SJSA1 (cell line): ENCODE measurements at regions not wholly inside any gene's neighbourhood (a gene's known extent, or its start where the extent isn't known, plus 50 kb on each side); places are given as distances from the start of the nearest gene placed in this dataset.
A peak's percentile ranks its signal among the peaks of the same experiment; 100 is the strongest.

ENCODE experiments used
- DNase-seq, 2 experiments: peaks; one replicate each; pipeline ENCODE4 v3.0.0-alpha.2; 2015 to 2020; ENCODE audit warnings: low spot score in 2 of 2, low read depth in 1 of 2
- H3K27ac ChIP-seq: fragments of 250-450 bp; sonication (Bioruptor Pico); 2 replicates; pipeline ENCODE4 v1.5.1; 2020; ENCODE audit warnings: mild to moderate bottlenecking, moderate library complexity
- H3K27me3 ChIP-seq: fragments of 250-450 bp; sonication (Bioruptor Pico); replicated peaks from 2 replicates; pipeline ENCODE4 v1.5.1; 2020; ENCODE audit warnings: mild to moderate bottlenecking, moderate library complexity
- H3K36me3 ChIP-seq: fragments of 250-450 bp; sonication (Bioruptor Pico); 2 replicates; pipeline ENCODE4 v1.5.1; 2020; ENCODE audit warnings: mild to moderate bottlenecking
- H3K4me1 ChIP-seq: fragments of 250-450 bp; sonication (Bioruptor Pico); replicated peaks from 2 replicates; pipeline ENCODE4 v1.6.1; 2021; ENCODE audit warnings: mild to moderate bottlenecking
- H3K4me3 ChIP-seq: fragments of 250-450 bp; sonication (Bioruptor Pico); 2 replicates; pipeline ENCODE4 v1.5.1; 2020; ENCODE audit warnings: mild to moderate bottlenecking
- H3K9me3 ChIP-seq: fragments of 250-450 bp; sonication (Bioruptor Pico); replicated peaks from 2 replicates; pipeline ENCODE4 v1.5.1; 2020; ENCODE audit warnings: mild to moderate bottlenecking

DNA sequence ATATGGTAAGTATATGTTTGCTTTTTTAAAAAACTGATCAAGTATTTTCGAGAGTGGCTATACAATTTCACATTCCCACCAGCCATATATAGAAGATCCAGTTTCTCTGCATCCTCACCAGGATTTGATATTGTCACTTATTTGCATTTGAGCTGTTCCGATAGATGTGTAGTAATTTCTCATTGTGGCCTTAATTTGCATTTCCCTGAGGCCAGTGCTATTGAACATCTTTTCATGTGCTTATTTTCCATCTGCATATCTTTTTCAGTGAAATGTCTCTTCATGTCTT is 72.9 kb upstream of the VASH1 start:
- Histone ChIP-seq H3K36me3 (no peaks in the 10 kb centered on the region), H3K4me1 (no peaks in the 10 kb centered on the region), H3K4me3 (no peak overlapping the region), H3K27me3 (no peaks in the 10 kb centered on the region), H3K9me3 (no peaks in the 10 kb centered on the region; the same call in 1 of the 2 replicates), H3K27ac (no peak overlapping the region)
- DNase-seq: no peak

DNA sequence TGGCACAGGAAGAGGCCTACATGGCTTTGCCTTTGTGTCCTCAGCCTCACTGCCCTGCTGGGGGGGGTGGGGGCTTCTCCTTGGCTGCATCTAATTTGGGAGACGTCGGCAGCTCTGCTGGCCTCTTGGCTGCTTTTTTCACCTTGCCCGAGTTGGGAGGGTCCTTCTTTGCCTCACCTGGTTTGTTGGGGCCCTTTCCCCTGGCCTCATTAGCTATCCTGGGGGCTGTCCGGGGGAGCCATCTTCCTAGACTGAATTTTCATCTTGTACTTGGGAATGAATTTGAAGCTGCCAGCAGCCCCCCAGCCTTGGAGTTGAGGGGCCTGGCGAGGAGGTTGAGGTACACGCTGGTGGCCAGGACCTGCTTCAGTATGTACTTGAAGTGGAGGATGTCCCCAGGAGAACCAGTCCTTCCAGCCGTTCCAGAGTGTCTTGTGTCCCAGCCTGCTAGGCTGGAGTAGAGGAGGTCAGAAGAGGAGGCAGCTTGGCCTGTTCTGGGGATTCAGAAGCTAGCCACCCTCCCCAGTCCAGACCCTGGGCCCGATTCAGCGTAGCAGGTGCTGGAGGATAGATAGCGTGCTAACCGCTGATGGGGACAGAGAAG is 70.7 kb upstream of the VASH1 start:
- H3K27me3 ChIP-seq: no peaks in the 10 kb centered on the region
- H3K4me1 ChIP-seq: no peaks in the 10 kb centered on the region
- no peaks in the 10 kb centered on the region for H3K36me3 ChIP-seq
- no peak for DNase-seq
- no peak overlapping the region for H3K4me3 ChIP-seq
- H3K9me3 ChIP-seq: no peaks in the 10 kb centered on the region
- H3K27ac ChIP-seq: no peak overlapping the region

- no peak overlapping the region for H3K4me3 ChIP-seq
- H3K9me3 ChIP-seq: no peaks in the 10 kb centered on the region
- H3K36me3 ChIP-seq: no peaks in the 10 kb centered on the region
- H3K27ac ChIP-seq: no peak overlapping the region
- DNase-seq: no peak
- no peaks in the 10 kb centered on the region for H3K27me3 ChIP-seq
- no peaks in the 10 kb centered on the region for H3K4me1 ChIP-seq
Observed at GRCh38 chr14:76694106-76694505, 67.2 kb upstream of the VASH1 start.

- H3K27me3 ChIP-seq: no peaks in the 10 kb centered on the region
- H3K4me1 ChIP-seq: no peaks in the 10 kb centered on the region
- DNase-seq: no peak
- H3K4me3 ChIP-seq: no peak overlapping the region
- no peak overlapping the region for H3K27ac ChIP-seq
- no peaks in the 10 kb centered on the region for H3K9me3 ChIP-seq
- no peaks in the 10 kb centered on the region for H3K36me3 ChIP-seq
Observed at GRCh38 chr14:76695263-76695920, 65.9 kb upstream of the VASH1 start.

- Histone ChIP-seq H3K4me1 (no peaks in the 10 kb centered on the region), H3K27me3 (no peaks in the 10 kb centered on the region), H3K36me3 (no peaks in the 10 kb centered on the region), H3K27ac (no peak overlapping the region), H3K4me3 (no peak overlapping the region), H3K9me3 (no peaks in the 10 kb centered on the region)
- DNase-seq: no peak
Observed at GRCh38 chr14:76696361-76696760, 64.9 kb upstream of the VASH1 start.

DNA sequence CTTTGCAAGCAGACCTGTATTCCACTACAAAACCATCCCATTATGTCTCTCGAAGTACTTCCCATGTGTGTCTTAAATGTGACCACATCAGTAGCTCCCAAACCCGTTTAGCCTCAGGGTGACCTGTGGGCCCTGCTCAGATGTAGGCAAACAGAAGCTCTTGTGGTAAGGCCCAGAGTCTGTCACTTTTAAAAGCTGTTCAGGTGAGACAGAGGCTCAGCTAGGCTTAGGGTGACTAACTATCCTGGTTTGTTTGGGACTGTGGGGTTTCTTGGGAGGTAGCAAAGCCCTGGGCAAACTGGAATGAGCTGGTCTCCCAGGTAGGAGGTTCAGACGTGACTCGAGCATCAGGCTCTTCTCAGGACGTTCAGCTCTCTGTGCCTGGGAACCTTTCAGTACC is 64.5 kb upstream of the VASH1 start:
- peak in 1 of 2 experiments; percentile 16 for DNase-seq
- Histone ChIP-seq H3K27me3 (no peaks in the 10 kb centered on the region), H3K9me3 (no peaks in the 10 kb centered on the region), H3K36me3 (no peaks in the 10 kb centered on the region), H3K4me3 (no peak overlapping the region), H3K27ac (no peak overlapping the region), H3K4me1 (no peaks in the 10 kb centered on the region)

DNA sequence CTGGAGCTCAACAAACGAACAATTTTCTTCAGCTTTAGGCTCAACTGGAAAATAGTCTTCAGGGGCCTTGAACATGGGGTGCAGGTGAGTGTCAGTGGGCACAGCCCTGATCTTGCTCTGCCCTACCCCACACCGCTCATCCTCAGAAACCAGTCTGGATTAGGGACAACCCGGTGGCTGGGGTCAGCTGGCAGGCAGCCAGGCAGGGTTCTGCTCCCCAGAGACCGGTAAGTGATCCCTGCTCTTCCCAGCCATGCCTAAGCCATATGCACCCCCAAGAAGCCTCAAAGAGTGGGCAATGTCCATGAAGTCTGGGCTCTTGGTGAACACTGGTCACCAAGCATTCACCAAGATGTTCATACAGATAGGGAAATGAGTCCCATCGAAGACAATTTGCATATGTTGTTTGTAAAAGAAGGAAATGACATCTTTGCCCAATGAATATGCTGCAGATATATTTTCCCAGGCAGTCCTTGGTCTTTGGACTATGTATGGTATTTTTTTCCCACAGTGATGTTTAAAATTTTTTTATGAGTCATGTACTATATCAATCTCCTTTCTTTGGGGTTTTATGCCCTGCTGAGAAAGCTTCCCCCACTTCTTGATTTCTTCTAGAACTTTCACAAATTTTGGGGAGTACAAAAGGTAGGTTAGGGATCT is 63.9 kb upstream of the VASH1 start:
- Histone ChIP-seq H3K4me1 (no peaks in the 10 kb centered on the region), H3K9me3 (no peaks in the 10 kb centered on the region), H3K4me3 (no peak overlapping the region), H3K27me3 (no peaks in the 10 kb centered on the region), H3K36me3 (no peaks in the 10 kb centered on the region), H3K27ac (no peak overlapping the region)
- peak in 1 of 2 experiments; percentile 16 for DNase-seq

DNA sequence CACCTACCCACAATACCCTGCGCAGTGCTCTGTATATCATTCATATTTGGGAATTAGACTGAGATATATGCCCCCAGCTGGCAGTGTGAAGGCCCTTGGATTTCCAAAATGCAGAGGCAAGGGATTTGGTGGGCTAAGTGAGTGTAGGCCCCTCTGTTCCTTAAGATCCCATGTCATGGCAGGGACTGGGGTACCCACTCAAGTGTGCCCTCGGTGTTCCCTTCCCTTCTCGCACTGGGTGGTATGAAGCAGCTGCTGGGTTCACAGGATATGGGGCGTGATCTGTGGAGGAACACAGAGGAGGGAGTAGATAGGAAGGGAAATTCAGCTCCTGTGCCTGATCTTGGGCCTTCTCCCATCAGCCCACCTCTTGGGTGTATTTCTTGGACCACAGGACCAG is 63.1 kb upstream of the VASH1 start:
- peak in 1 of 2 experiments; percentile 8 for DNase-seq
- H3K4me1 ChIP-seq: no peaks in the 10 kb centered on the region
- no peaks in the 10 kb centered on the region for H3K9me3 ChIP-seq
- no peaks in the 10 kb centered on the region for H3K27me3 ChIP-seq
- no peaks in the 10 kb centered on the region for H3K36me3 ChIP-seq
- no peak overlapping the region for H3K27ac ChIP-seq
- no peak overlapping the region for H3K4me3 ChIP-seq

DNA sequence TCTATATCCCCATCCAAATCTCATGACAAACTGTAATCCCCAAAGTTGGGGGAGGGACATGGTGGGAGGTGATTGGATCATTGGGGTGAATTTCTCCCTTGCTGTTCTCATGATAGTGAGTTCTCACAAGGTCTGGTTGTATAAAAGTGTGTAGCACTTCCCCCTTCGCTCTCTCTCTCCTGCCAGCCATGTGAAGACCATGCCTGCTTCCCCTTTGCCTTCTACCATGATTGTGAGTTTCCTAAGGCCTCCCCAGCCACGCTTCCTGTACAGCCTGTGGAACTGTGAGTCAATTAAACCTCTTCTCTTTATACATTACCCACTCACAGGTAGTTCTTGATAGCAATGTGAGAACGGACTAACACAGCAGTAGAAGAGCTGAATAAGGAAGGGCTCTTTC is 62.6 kb upstream of the VASH1 start:
- Histone ChIP-seq H3K27me3 (no peaks in the 10 kb centered on the region), H3K4me1 (no peaks in the 10 kb centered on the region), H3K27ac (no peak overlapping the region), H3K36me3 (no peaks in the 10 kb centered on the region), H3K4me3 (no peak overlapping the region), H3K9me3 (no peaks in the 10 kb centered on the region)
- no peak for DNase-seq

DNA sequence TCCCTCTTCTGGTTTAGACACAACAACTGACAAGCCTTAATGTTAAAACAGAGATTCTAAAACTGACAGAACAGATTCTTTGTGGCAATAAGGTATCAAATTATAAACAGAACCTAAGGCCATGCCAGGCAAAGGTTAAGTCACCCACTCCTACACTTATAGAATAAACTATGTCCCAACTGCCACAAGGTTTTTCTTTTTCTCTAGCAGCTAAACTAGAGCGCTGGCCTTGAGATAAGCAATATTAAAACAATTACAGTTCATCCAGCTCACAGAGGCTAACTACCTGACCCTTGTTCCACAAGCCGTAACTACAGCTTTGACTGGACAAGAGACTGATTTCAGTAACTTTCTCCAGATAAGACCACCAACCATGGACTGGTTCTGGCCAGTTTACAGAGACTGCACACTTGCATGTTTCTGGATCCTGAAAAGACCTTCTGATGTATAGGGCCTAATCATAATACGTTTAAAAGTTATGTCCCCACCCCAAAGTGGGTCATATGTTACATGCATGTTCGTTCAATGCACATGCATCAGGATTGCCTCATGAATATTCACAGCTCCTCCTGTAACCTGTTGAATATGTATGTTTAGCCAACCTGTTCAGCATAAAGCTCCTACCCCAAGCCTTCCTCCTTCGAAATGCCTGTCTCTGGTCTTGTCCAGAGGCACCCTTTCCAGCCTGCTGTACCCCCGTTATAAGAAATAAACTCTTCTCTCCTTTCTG is 61.9 kb upstream of the VASH1 start:
- Histone ChIP-seq H3K36me3 (no peaks in the 10 kb centered on the region), H3K4me3 (no peak overlapping the region), H3K27me3 (no peaks in the 10 kb centered on the region), H3K9me3 (no peaks in the 10 kb centered on the region), H3K4me1 (no peaks in the 10 kb centered on the region), H3K27ac (no peak overlapping the region)
- no peak for DNase-seq

DNA sequence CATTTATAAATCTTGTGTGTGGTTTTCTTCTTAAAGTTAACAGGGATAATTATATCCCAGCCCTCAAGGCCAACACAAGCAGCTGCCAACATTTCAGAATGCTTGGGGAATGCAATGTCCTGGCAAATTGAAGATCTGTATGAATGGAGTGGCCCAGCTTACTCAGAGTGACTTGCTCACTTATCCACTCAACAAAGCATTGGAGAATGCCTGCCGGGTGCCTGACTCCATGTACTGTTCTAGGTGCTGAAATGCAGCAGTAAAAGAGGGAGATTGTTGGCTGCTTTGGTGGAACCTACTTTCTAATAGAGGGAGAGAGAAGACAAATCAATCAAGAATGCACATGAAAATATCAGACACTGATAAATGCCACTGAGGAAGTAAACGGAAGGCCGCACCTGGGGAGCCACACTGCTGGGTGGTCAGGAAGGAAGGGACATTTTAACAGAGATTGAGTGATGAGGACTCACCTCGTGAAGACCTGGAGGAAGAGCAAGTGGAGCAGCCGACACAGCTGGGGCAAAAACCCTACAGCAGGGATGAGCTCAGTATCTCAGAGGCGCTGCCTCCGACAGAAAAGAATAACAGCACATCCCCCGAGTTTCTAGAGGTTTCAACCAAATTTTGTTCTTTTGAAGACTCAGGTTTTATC is 61.2 kb upstream of the VASH1 start:
- Histone ChIP-seq H3K27me3 (no peaks in the 10 kb centered on the region), H3K4me3 (no peak overlapping the region), H3K4me1 (no peaks in the 10 kb centered on the region), H3K36me3 (no peaks in the 10 kb centered on the region), H3K27ac (no peak overlapping the region), H3K9me3 (no peaks in the 10 kb centered on the region)
- DNase-seq: peak in 1 of 2 experiments; percentile 7

DNA sequence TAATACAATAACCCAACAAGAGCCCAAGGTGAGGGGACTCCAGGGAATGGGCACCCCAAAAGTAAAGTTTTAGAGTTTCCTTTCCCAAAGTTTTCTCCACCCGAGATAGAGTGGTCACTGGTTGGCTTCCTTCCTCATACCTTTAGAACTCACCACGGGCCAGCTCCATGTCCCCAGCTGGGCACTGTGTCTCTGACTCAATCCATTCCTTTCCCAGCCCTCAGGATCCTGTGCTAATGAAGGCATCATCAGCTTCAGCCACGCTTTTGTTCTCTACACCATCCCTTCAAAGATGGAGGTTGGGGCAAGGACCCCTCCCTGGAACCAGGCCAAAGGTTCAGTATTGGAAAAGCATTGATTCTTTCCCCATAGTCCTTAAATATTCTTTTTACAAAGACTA is 59.8 kb upstream of the VASH1 start:
- H3K9me3 ChIP-seq: no peaks in the 10 kb centered on the region
- no peak overlapping the region for H3K4me3 ChIP-seq
- no peaks in the 10 kb centered on the region for H3K4me1 ChIP-seq
- H3K27me3 ChIP-seq: no peaks in the 10 kb centered on the region
- peak in 1 of 2 experiments; percentile 14 for DNase-seq
- H3K36me3 ChIP-seq: no peaks in the 10 kb centered on the region
- no peak overlapping the region for H3K27ac ChIP-seq

GRCh38 chr14:76701981-76702380 is 59.3 kb upstream of the VASH1 start:
- H3K36me3 ChIP-seq: no peaks in the 10 kb centered on the region
- no peaks in the 10 kb centered on the region for H3K27me3 ChIP-seq
- peak in 1 of 2 experiments; percentile 16 for DNase-seq

DNA sequence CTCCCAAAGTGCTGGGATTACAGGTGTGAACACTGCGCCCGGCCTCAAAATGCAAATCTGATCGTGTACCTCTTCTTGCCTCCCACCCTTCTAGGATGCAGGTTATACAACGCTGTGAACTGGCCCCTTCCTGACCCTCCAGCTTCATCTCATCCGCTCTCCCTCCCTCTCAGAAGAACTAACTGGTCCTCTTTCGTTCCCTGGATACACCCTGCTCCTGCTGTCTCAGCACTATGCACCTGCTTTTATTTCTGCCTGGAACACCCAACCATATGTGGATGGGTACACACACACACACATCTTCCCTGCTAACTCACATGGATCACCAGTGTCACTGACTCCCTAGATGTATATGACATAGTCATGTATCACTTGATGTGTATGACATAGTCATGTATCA is 56.1 kb upstream of the VASH1 start:
- Histone ChIP-seq H3K27me3 (no peaks in the 10 kb centered on the region), H3K4me3 (no peak overlapping the region), H3K9me3 (no peaks in the 10 kb centered on the region), H3K27ac (no peak overlapping the region), H3K36me3 (no peaks in the 10 kb centered on the region), H3K4me1 (no peaks in the 10 kb centered on the region)
- peak in 1 of 2 experiments; percentile 19 for DNase-seq

More at GRCh38 chr14:76701981-76702380, 59.3 kb upstream of the VASH1 start:
- no peaks in the 10 kb centered on the region for H3K4me1 ChIP-seq
- H3K27ac ChIP-seq: no peak overlapping the region
- H3K4me3 ChIP-seq: no peak overlapping the region
- no peaks in the 10 kb centered on the region for H3K9me3 ChIP-seq
